H1 (cell line): ENCODE measurements at regions not wholly inside any gene's neighbourhood (a gene's known extent, or its start where the extent isn't known, plus 50 kb on each side); places are given as distances from the start of the nearest gene placed in this dataset.

ENCODE experiments used
- CTCF ChIP-seq, 3 experiments: IDR thresholded peaks; 1 replicate in 2 of 3; 2 replicates in 1 of 3; pipeline versions ENCODE4 v1.5.1 to v1.6.1; 2011; ENCODE audit warnings: low read length in 3 of 3, mild to moderate bottlenecking in 3 of 3, inconsistent platforms in 2 of 3, low read depth in 1 of 3, moderate library complexity in 1 of 3; ENCODE audit not compliant: insufficient read depth in 1 of 3; ENCODE audit errors: control extremely low read depth in 1 of 3
- POLR2A ChIP-seq, 2 experiments: IDR thresholded peaks; 1 replicate in 1 of 2; 2 replicates in 1 of 2; pipeline ENCODE4 v1.6.1; 2011; ENCODE audit warnings: low read depth in 2 of 2, low read length in 2 of 2, mild to moderate bottlenecking in 2 of 2; ENCODE audit errors: control extremely low read depth in 1 of 2
- TCF12 ChIP-seq: IDR thresholded peaks from 2 replicates; pipeline ENCODE4 v1.6.1; 2011; ENCODE audit warnings: low read depth, mild to moderate bottlenecking, low read length
- TF ChIP-seq, protein P1 (sequence below): IDR thresholded peaks from 2 replicates; pipeline ENCODE4 v1.6.1; 2012; ENCODE audit warnings: low read length, inconsistent platforms

- TF ChIP-seq TCF12 = no peak
- no peak for TF ChIP-seq CTCF (IDR thresholded peaks at IDR 0.05; ENCODE audit: control extremely low read depth in 1 of 3, insufficient read depth in 1 of 3, low read depth in 1 of 3, low read length in 3 of 3)
- TF ChIP-seq, protein P1, sequence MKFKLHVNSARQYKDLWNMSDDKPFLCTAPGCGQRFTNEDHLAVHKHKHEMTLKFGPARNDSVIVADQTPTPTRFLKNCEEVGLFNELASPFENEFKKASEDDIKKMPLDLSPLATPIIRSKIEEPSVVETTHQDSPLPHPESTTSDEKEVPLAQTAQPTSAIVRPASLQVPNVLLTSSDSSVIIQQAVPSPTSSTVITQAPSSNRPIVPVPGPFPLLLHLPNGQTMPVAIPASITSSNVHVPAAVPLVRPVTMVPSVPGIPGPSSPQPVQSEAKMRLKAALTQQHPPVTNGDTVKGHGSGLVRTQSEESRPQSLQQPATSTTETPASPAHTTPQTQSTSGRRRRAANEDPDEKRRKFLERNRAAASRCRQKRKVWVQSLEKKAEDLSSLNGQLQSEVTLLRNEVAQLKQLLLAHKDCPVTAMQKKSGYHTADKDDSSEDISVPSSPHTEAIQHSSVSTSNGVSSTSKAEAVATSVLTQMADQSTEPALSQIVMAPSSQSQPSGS = no peak
- TF ChIP-seq POLR2A (IDR thresholded peaks at IDR 0.05; ENCODE audit: control extremely low read depth in 1 of 2, low read depth in 2 of 2, low read length in 2 of 2) = no peak
These were observed 91.9 kb upstream of the LMNTD1 start for GRCh38 chr12:25644979-25645378.
